Central memory CD8-positive, alpha-beta T cell (primary cell): ENCODE measurements at regions not wholly inside any gene's neighbourhood (a gene's known extent, or its start where the extent isn't known, plus 50 kb on each side); places are given as distances from the start of the nearest gene placed in this dataset.

Experiments used
- ATAC-seq: fragments of 150-1000 bp; cut with Tn5 transposase; replicated peaks from 2 replicates; pipeline ENCODE4 v1.10.0; 2022; ENCODE audit warnings: mild to moderate bottlenecking, moderate FRiP score, moderate number of reproducible peaks; ENCODE audit not compliant: poor library complexity, severe bottlenecking; ENCODE audit errors: extremely low read depth
- DNase-seq, 2 donors: peaks; one replicate each; pipeline ENCODE4 v3.0.0; 2021; ENCODE audit warnings: low spot score in 2 of 2
- H3K27ac Mint-ChIP-seq: one replicate; pipeline ENCODE4 v1.8.0; 2022; ENCODE audit warnings: low read depth, mild to moderate bottlenecking, moderate library complexity, mixed read lengths
- H3K27me3 Mint-ChIP-seq: one replicate; pipeline ENCODE4 v1.8.0; 2022; ENCODE audit warnings: mixed read lengths
- H3K36me3 Mint-ChIP-seq: one replicate; pipeline ENCODE4 v1.8.0; 2022; ENCODE audit warnings: mild to moderate bottlenecking, moderate library complexity, mixed read lengths; ENCODE audit not compliant: insufficient read depth
- H3K4me1 Mint-ChIP-seq: one replicate; pipeline ENCODE4 v1.8.0; 2022; ENCODE audit warnings: mixed read lengths
- H3K4me3 Mint-ChIP-seq: one replicate; pipeline ENCODE4 v1.8.0; 2022; ENCODE audit warnings: mild to moderate bottlenecking, moderate library complexity, mixed read lengths
- H3K9me3 Mint-ChIP-seq: one replicate; pipeline ENCODE4 v1.8.0; 2022; ENCODE audit warnings: mixed read lengths

- H3K4me1 Mint-ChIP-seq = no peaks in the 10 kb centered on the region
- no peaks in the 10 kb centered on the region for H3K36me3 Mint-ChIP-seq
- no peak overlapping the region for H3K4me3 Mint-ChIP-seq
- H3K9me3 Mint-ChIP-seq = no peaks in the 10 kb centered on the region
- DNase-seq (no peak), ATAC-seq (no peak)
- H3K27ac Mint-ChIP-seq = no peak overlapping the region
- peaks cover 33% of the 10 kb centered on the region for H3K27me3 Mint-ChIP-seq
Measured at GRCh38 chr15:93460717-93461116, 371.7 kb upstream of the RGMA start.

GRCh38 chr15:93459396-93459795 is 370.4 kb upstream of the RGMA start:
- DNase-seq = no peak
- no peaks in the 10 kb centered on the region for H3K4me1 Mint-ChIP-seq
- no peak for ATAC-seq
- H3K27me3 Mint-ChIP-seq = peaks cover 30% of the 10 kb centered on the region
- H3K9me3 Mint-ChIP-seq = no peaks in the 10 kb centered on the region
- H3K4me3 Mint-ChIP-seq = no peak overlapping the region
- no peaks in the 10 kb centered on the region for H3K36me3 Mint-ChIP-seq
- H3K27ac Mint-ChIP-seq = no peak overlapping the region

GRCh38 chr15:93458597-93458996 is 369.6 kb upstream of the RGMA start:
- H3K27me3 Mint-ChIP-seq = peaks cover 34% of the 10 kb centered on the region
- DNase-seq (no peak), ATAC-seq (no peak)
- H3K27ac Mint-ChIP-seq = no peak overlapping the region
- no peaks in the 10 kb centered on the region for H3K9me3 Mint-ChIP-seq
- H3K4me3 Mint-ChIP-seq = no peak overlapping the region
- H3K4me1 Mint-ChIP-seq = no peaks in the 10 kb centered on the region
- H3K36me3 Mint-ChIP-seq = no peaks in the 10 kb centered on the region

GRCh38 chr15:93454788-93455187 is 365.8 kb upstream of the RGMA start:
- H3K4me3 Mint-ChIP-seq = no peak overlapping the region
- H3K27me3 Mint-ChIP-seq = peaks cover 22% of the 10 kb centered on the region
- no peaks in the 10 kb centered on the region for H3K9me3 Mint-ChIP-seq
- H3K4me1 Mint-ChIP-seq = no peaks in the 10 kb centered on the region
- ATAC-seq (no peak), DNase-seq (no peak)
- no peaks in the 10 kb centered on the region for H3K36me3 Mint-ChIP-seq
- H3K27ac Mint-ChIP-seq = no peak overlapping the region

- Mint-ChIP-seq H3K9me3 (no peaks in the 10 kb centered on the region), H3K27ac (no peak overlapping the region), H3K4me3 (no peak overlapping the region), H3K4me1 (no peaks in the 10 kb centered on the region), H3K36me3 (no peaks in the 10 kb centered on the region), H3K27me3 (peaks cover 27% of the 10 kb centered on the region)
- DNase-seq (no peak), ATAC-seq (no peak)
Measured at GRCh38 chr15:93452537-93453211, 363.7 kb upstream of the RGMA start.

GRCh38 chr15:93451822-93452221 is 362.8 kb upstream of the RGMA start:
- DNase-seq (no peak), ATAC-seq (no peak)
- H3K36me3 Mint-ChIP-seq = no peaks in the 10 kb centered on the region
- no peaks in the 10 kb centered on the region for H3K4me1 Mint-ChIP-seq
- no peak overlapping the region for H3K27ac Mint-ChIP-seq
- peaks cover 27% of the 10 kb centered on the region for H3K27me3 Mint-ChIP-seq
- no peaks in the 10 kb centered on the region for H3K9me3 Mint-ChIP-seq
- H3K4me3 Mint-ChIP-seq = no peak overlapping the region

- Mint-ChIP-seq H3K27me3 (peaks cover 22% of the 10 kb centered on the region), H3K4me1 (no peaks in the 10 kb centered on the region), H3K4me3 (no peak overlapping the region), H3K27ac (no peak overlapping the region), H3K36me3 (no peaks in the 10 kb centered on the region), H3K9me3 (no peaks in the 10 kb centered on the region)
- DNase-seq (no peak), ATAC-seq (no peak)
Measured at GRCh38 chr15:93451265-93451664, 362.3 kb upstream of the RGMA start.

GRCh38 chr15:93449798-93450197 is 360.8 kb upstream of the RGMA start:
- DNase-seq (no peak), ATAC-seq (no peak)
- Mint-ChIP-seq H3K4me1 (no peaks in the 10 kb centered on the region), H3K9me3 (no peaks in the 10 kb centered on the region), H3K27ac (no peak overlapping the region), H3K36me3 (no peaks in the 10 kb centered on the region), H3K4me3 (no peak overlapping the region), H3K27me3 (peaks cover 17% of the 10 kb centered on the region)

- no peak overlapping the region for H3K27ac Mint-ChIP-seq
- DNase-seq (no peak), ATAC-seq (no peak)
- no peaks in the 10 kb centered on the region for H3K4me1 Mint-ChIP-seq
- no peaks in the 10 kb centered on the region for H3K36me3 Mint-ChIP-seq
- H3K4me3 Mint-ChIP-seq = no peak overlapping the region
- H3K27me3 Mint-ChIP-seq = peaks cover 97% of the 10 kb centered on the region
- no peaks in the 10 kb centered on the region for H3K9me3 Mint-ChIP-seq
Measured at GRCh38 chr15:93438310-93438709, 349.3 kb upstream of the RGMA start.

- Mint-ChIP-seq H3K36me3 (no peaks in the 10 kb centered on the region), H3K4me3 (no peak overlapping the region), H3K9me3 (no peaks in the 10 kb centered on the region), H3K27me3 (peaks cover 42% of the 10 kb centered on the region), H3K27ac (no peak overlapping the region), H3K4me1 (no peaks in the 10 kb centered on the region)
- DNase-seq (no peak), ATAC-seq (no peak)
Measured at GRCh38 chr15:93432474-93432873, 343.5 kb upstream of the RGMA start.

GRCh38 chr15:93428807-93429351 is 339.9 kb upstream of the RGMA start:
- no peak for ATAC-seq
- Mint-ChIP-seq H3K4me1 (no peaks in the 10 kb centered on the region), H3K27ac (no peak overlapping the region), H3K27me3 (peaks cover 26% of the 10 kb centered on the region), H3K36me3 (no peaks in the 10 kb centered on the region), H3K9me3 (no peaks in the 10 kb centered on the region), H3K4me3 (no peak overlapping the region)
- no peak for DNase-seq

- peaks cover 18% of the 10 kb centered on the region for H3K27me3 Mint-ChIP-seq
- no peak for ATAC-seq
- H3K4me3 Mint-ChIP-seq = no peak overlapping the region
- no peak overlapping the region for H3K27ac Mint-ChIP-seq
- no peaks in the 10 kb centered on the region for H3K36me3 Mint-ChIP-seq
- DNase-seq = no peak
- H3K4me1 Mint-ChIP-seq = no peaks in the 10 kb centered on the region
- H3K9me3 Mint-ChIP-seq = no peaks in the 10 kb centered on the region
Measured at GRCh38 chr15:93428150-93428549, 339.1 kb upstream of the RGMA start.

- no peaks in the 10 kb centered on the region for H3K4me1 Mint-ChIP-seq
- no peak overlapping the region for H3K4me3 Mint-ChIP-seq
- H3K27ac Mint-ChIP-seq = no peak overlapping the region
- DNase-seq = no peak
- H3K27me3 Mint-ChIP-seq = peaks cover 17% of the 10 kb centered on the region
- H3K36me3 Mint-ChIP-seq = peaks cover 3% of the 10 kb centered on the region
- no peak for ATAC-seq
- H3K9me3 Mint-ChIP-seq = no peaks in the 10 kb centered on the region
Measured at GRCh38 chr15:93424131-93424530, 335.1 kb upstream of the RGMA start.
